ENCODE measurements at regions not wholly inside any gene's neighbourhood (a gene's known extent, or its start where the extent isn't known, plus 50 kb on each side); places are given as distances from the start of the nearest gene placed in this dataset.

DNA sequence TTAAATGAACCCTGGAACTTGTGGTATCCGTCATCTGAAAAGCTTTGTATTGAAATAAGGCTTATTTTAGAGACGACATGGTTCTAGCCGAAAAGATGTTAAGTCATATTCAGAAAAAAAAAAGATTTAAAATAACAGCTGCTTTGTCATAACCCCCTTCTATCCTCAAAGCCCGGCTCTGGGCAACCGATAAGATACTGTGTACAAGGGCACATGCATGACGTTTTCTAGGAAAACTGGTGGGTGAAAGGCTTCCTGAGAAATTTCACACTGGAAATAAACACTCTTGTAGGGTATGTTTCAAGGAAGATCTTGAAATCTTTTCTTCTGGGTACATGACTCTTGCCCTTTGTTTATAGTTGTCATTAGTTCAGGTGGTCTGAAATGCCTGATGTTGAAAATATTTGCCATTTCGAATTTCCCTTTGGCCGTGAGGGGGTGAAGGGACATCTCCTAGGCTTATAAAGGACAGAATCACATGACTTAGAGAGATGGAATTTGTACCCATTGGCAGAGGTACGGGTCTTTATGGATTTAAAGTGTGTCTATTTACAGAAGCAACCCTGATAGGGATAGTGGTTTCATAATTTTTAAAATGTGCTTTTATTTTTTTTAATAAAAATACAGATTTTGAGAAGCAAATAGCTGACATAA is 232.5 kb downstream of the PTEN start:
- H3K27ac ChIP-seq (ENCODE audit: low read depth, low read length): no peak overlapping the region
- WGBS, 3 donors: 43 to 82% (median 66%) methylated on average over 9 of the region's 9 CpGs

DNA sequence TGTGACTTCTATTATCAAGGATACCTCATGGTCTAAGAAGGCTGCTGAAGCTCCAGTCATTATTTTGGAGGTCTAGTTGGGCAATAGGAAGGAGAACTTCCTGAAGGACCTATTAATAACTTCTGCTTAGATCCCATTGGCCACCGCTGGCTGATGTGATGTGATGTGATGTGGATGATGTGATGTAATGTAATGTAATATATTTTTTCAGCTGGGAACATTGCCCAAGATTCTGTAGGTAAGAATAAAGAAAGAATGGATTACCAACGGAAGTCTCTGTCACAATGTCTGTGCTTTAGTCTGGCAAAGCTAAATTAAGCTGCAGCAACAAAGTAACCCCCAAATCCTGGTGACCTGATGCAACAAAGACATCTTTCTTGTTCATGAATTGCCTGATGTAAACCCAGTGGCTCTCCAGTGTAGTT is 233.7 kb downstream of the PTEN start:
- H3K27ac ChIP-seq (ENCODE audit: low read depth, low read length): no peak overlapping the region
- WGBS, 3 donors: 53 to 96% (median 67%) methylated on average over 2 of the region's 2 CpGs

DNA sequence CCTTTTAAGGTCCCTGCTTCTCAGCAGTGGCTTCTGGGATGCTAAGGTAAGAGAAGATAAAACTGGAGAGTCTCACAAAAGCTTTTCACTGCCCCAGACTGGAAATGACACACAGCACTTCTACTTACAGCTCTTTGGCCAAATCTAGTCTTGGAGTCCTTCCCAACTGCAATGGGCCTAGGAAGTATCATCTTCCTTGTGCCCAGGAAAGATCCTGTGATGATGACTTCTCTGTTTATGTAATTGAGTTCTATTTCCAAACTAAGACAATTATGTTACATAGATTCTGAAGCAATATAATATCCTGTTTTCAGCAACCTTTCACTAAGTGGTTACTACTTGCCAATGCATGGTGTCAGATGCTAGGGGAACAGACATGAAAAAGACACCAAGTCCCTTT is 234.1 kb downstream of the PTEN start:
- H3K27ac ChIP-seq (ENCODE audit: low read depth, low read length): no peak overlapping the region

DNA sequence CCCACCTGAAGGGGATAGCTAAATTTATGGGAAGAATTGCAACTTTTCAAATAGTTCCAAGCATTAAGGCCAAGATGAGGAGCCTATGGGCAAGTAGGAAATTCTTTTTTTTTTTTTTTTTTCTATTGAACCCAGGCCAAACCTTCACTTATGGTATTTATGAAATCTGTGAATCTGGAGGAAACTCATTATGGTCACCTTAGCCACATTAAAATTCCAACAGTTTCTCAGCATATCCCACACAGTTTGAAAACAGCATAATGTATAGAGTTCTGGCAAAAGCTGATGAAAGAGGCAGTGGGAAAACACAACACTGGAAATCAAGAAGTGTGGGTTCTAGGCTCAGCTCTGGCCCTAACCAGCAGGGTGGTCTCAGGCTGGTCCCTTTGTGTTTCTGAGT is 236.9 kb downstream of the PTEN start:
- no peak overlapping the region for H3K27ac ChIP-seq (ENCODE audit: low read depth, low read length)

DNA sequence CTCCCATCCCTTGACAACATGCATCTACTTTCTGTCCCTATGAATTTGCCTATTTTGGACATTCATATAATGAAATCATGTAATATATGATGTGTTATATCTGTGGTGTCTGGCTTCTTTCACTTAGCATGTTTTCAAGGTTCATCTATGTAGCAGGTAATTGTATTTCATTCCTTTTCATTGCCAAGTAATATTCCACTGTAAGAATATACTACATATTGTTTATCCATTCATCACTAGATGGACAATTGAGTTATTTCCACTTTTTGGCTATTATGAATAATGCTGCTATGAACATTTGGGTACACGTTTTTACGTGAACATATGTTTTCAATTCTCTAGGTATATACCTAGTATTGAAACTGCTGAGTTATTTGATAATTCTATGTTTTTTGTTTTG is 238.2 kb downstream of the PTEN start:
- WGBS, 3 donors: 96 to 97% (median 97%) methylated on average over 2 of the region's 2 CpGs
- H3K27ac ChIP-seq (ENCODE audit: low read depth, low read length): no peak overlapping the region

DNA sequence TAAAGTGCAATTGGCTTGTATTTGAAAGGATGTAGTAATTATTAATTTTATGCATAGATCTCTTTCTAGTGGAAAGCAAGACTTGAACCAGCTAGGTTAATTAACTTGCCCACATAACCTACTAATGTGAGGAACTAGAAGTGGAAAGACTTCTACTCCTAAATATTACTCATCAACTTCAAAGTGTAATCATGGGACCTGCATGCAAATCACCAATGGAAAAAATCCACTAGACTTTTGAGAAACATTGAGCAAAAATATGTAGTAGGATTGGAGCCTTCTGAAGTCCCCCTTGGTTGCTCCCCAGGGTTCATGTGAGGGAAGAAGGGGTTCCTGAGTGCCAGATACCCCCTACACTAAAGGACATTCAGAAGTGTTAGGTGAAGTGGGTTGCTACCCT is 240.2 kb downstream of the PTEN start:
- H3K27ac ChIP-seq (ENCODE audit: low read depth, low read length): no peak overlapping the region

DNA sequence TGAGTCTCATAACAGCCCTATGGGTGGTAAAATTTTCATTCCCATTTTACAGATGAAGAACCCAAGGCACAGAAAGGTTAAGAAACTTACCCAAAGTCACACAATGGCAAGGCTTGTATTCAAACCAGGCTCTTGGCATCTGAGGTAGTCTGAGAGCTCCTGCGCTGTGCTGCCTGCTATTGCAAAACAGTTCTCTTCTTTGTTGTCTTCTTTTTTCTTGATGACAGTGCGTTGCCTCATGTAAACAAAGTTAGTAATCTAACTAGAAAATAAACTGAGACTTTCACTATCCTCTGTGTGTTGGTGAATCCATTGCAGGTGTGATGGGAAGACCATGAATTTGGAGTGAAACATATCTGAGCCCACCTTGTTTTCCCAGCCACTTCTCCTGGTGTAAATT is 240.8 kb downstream of the PTEN start:
- 66 to 98% (median 75%) methylated on average over 2 of the region's 2 CpGs for WGBS, 3 donors
- H3K27ac ChIP-seq (ENCODE audit: low read depth, low read length): no peak overlapping the region

DNA sequence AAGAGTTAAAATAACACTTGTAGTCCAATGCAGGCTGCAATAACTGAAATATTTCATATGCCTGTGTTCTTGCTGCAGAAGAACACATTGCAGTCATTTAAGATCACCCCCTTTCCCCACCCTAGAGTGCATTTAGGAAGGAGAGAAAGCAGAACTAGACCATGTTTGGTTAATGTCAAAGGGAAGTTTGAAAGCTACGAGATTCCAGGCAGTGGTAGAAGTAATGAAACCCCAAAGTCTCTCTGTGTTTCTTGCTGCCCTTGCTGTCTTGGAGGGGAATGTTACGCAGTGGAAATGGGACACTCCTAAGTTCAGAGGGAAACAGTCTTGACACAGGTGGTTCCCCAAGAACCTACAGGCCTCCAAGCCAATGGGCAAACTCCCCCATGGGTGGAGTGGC is 242.9 kb downstream of the PTEN start:
- H3K27ac ChIP-seq (ENCODE audit: low read depth, low read length): peak overlapping the region; percentile 40
- WGBS, 3 donors: 55 to 80% (median 58%) methylated on average over 2 of the region's 2 CpGs

DNA sequence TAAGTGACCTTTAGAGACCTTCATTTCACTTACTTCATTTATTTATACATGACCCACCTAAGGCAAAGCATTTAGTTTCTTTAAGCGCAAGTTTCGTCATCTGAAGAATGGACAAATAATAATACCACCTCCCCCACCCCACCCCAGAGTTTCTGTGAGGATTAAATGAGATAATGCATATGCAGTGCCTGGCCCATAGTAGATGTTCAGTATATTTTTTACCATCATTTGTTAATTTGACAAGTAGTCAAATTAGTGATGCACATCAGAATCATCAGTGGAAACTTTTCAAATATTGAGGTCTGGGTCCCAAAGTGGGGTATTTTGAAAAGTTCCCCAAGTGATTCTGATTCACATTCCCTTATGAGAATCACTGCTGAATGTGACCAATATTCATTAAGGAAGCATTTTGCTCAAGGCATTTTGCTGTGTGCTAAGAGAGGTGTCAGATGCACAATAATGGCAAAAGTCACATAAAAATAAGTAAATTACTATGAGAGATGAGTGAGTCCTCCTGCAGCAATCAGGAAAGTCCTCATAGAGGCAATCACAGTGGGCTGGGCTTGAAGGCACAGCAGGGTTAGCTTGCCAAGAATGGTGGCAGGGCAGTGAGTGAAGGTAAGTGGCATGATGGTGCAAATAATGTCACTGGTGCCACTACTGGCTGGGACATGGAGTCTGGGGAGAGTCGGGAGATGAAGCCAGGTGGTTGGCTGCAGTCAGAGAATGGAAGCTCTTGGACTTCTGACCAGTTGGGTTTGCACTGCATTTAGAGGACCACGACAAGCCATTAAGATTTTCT is 244.1 kb downstream of the PTEN start:
- H3K27ac ChIP-seq (ENCODE audit: low read depth, low read length): no peak overlapping the region
- WGBS, 3 donors: 89 to 97% (median 96%) methylated on average over 4 of the region's 4 CpGs

DNA sequence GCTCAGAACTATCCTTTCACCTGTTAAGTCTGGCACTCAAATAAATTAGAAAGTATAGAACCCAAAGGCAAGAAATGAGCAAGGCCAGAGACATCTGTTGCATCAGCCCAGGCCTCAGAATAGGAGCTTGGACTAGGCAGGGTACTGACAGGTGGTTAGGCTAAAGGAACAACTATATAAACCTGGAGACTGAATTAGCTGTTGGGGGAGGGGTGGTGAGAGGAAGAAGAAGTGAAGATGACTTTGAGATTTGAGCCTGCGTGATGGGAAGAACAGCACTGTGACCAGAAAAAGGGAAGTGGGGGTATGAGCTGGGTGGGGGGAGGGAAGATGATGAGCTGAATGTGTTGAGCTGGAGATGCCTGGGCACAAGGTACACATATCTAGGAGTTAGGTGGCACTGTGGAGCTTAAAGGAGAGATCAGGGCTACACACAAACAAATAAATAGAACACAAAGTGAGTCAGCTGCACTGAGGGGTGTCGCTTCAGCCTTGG is 244.7 kb downstream of the PTEN start:
- 61 to 88% (median 67%) methylated on average over 2 of the region's 2 CpGs for WGBS, 3 donors
- no peak overlapping the region for H3K27ac ChIP-seq (ENCODE audit: low read depth, low read length)

DNA sequence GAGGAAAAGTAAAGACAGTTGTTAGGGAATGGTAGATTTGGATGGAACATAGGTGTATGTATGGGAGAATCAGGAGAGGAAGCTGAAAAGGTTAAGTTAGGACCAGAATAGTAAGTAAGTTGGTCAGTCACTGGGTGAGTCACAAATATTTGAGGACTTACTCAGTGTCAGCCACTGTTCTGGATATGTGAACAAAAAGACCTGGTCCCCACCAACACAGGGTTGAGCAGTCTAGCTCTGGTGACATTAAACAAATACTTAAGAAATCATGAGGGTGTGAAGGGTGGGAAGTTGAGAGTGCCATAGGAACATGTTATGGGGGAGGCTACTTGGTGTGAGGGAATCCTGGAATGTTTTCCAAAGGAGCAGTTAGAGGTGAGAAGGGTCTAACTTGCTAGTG is 246.9 kb downstream of the PTEN start:
- H3K27ac ChIP-seq (ENCODE audit: low read depth, low read length): no peak overlapping the region

DNA sequence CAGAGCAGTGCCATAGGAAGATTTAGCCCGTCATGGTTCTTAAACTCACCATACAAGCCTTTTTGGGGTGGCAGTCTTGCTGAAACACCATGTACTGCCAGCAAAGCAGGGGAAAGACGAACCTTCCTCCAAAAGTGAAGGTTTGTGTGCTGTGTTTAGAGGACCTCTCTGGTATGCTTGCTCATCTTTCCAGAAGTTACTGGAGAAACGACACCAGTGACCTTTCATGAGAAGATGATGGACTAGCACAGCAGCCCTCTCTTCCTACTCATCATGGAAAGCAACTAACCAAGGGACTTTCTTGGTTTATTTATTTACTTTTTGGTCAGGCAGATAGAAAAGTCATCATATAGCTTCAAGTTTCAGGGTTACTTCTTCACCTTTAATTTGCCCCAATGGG is 247.4 kb downstream of the PTEN start:
- 87 to 93% (median 89%) methylated on average over 3 of the region's 3 CpGs for WGBS, 3 donors
- H3K27ac ChIP-seq (ENCODE audit: low read depth, low read length): no peak overlapping the region

DNA sequence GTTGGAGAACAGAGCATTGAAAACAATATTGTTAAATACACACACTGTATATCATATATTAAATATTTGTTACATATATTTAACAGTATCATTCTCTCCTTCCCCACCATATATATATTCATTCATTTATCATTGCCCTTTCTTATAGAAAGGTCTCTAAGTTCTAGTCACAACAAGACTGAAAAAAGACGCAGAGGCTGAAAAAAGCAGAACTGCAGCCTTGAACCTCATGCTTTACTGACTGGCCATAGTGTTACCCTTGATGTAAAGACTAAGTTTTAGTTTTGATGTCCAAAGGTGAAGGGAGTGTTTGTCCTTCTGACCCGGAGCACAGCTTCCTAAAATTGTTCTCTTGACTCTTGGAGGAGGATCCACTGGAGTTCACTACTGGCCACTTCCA is 247.9 kb downstream of the PTEN start:
- WGBS, 3 donors: 68 to 81% (median 79%) methylated on average over 2 of the region's 2 CpGs
- H3K27ac ChIP-seq (ENCODE audit: low read depth, low read length): no peak overlapping the region

DNA sequence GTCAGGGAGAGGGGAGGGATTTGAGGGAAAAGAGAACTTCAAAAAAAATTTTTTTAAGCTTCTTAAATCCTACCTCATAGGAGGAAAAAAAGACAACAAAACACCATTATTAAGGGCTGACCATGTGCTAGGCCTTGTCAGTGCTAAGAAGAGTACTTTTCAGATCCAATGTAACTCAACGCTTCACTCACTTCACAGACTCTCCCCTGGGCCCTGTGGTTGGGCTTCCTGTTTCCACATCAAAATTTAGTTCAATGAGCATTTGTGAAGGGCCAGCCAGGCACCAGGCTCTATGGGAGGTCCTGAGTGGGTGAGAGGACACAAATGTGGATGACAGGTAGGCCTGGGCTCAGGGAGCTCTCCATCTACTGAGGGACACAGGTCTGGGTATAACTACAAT is 249.8 kb downstream of the PTEN start:
- 48 to 88% (median 49%) methylated on average over 1 of the region's 1 CpG for WGBS, 3 donors
- no peak overlapping the region for H3K27ac ChIP-seq (ENCODE audit: low read depth, low read length)

DNA sequence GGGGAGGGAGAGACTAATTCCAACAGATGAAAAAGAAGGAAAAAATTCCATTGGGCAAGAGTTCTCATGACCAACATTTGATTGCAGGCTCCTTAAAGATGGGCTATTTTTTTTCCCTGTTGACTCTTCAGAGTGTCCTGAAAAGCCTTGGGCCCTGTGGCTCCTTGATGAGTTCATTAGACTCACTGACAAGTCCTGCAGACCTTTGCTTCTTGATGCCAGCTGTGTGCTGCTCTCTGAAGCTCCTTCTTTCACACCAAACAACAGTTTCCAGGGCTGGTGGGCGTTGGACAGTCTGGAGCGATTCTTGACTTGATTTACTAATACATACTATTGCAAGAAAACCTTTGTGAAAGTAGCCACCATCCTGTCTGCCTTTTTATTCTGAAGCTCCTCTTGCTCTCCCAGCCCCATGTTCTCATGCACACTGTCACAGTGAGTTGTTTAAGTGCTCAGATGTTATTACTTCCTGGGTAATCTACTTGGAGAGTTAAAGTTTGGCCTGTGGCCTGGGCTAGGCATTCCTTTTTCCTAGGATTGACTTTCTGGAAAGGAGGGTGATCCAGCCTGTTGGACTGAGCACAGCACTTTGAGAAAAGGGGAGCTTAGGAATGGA is 250.3 kb downstream of the PTEN start:
- H3K27ac ChIP-seq (ENCODE audit: low read depth, low read length): no peak overlapping the region
- WGBS, 3 donors: 70 to 97% (median 91%) methylated on average over 2 of the region's 2 CpGs

DNA sequence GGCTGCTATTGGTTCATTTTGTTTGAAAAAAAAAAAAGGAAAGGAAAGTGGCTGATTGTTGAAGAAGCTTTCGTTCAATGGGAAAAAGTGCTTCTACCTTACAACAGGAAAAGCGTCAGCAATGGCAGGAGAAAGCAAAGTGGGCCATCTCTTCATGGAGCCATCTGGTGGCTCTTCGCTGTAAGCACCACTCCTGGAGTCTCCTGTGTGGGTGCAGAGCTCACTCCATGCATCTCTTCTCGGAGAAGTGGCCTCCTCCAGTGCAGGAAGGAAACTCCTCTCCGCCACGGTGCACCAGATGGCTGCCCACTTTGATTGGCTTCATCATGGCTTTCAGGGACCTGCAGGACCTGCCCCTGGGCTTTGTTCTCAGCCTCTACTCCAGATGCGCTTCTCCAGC is 250.9 kb downstream of the PTEN start:
- no peak overlapping the region for H3K27ac ChIP-seq (ENCODE audit: low read depth, low read length)
- 50 to 53% (median 53%) methylated on average over 7 of the region's 7 CpGs for WGBS, 3 donors

DNA sequence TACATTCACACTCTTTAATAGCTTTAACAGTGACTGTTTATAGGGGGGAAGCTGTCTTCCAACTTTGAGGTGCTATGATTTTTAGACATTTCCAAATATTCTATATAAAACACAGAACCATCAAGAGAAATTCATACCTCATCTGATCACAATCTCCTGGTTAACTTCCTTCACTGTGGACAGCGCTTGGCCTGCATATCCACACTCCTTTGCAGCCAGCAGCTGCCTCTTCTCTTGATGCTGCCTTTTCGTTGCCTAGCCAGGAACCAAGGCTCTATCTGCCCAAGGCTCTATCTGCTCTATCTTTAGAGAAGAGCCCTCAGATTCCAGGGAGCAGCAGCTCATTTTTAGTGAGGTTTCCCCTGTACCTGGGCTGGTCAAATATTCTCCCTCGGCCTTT is 252.0 kb downstream of the PTEN start:
- WGBS, 3 donors: 88 to 91% (median 90%) methylated on average over 3 of the region's 3 CpGs
- no peak overlapping the region for H3K27ac ChIP-seq (ENCODE audit: low read depth, low read length)

DNA sequence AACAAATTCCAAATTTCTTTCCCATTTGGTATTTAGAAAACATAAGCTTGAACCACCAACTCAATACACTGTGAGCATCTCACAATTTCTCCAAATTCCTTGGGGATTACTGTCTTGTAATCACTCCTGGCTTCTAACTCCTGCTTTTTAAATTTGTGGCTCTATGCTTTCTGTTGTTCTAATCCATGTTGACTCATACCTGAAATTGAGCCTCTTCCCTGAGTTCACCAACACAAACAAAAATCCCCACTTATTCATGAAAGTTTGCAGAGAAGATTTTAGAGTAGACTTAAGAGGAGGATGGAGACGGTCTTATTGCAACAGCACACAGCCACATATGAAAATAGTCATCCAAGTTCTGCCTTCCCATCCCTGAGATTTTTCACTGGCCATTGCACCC is 252.5 kb downstream of the PTEN start:
- WGBS, 3 donors: 28 to 90% (median 56%) methylated on average over 1 of the region's 1 CpG
- H3K27ac ChIP-seq (ENCODE audit: low read depth, low read length): no peak overlapping the region

DNA sequence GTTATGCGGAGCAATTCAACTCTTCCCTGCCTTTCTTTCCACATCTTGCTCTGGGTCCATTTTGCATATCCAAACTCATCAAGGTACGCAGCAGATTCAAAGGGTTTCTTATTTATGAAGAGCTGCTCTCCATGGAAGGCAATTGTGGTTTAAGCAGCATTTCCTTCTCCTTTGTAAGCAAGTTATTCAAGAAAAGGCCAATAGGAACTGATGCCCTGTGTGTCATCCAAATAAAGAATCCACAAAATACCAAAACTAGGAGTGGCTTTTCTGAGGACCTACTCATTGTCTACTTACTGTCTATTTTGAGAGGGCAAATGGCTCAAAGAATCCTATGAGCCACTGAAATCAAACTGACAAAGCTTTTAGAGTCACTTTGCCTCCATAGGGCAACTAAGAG is 253.1 kb downstream of the PTEN start:
- WGBS, 3 donors: 84 to 92% (median 85%) methylated on average over 2 of the region's 2 CpGs
- H3K27ac ChIP-seq (ENCODE audit: low read depth, low read length): no peak overlapping the region

All from adipose tissue (tissue), 3 donors.